Aorta (tissue), 5 donors: ENCODE measurements at regions not wholly inside any gene's neighbourhood (a gene's known extent, or its start where the extent isn't known, plus 50 kb on each side); places are given as distances from the start of the nearest gene placed in this dataset.

ENCODE experiments used
- ATAC-seq: fragments of 200-7000 bp; cut with Tn5 transposase; one replicate; pipeline ENCODE4 v1.9.1; 2022; ENCODE audit warnings: moderate library complexity; ENCODE audit not compliant: low FRiP score
- DNase-seq, 2 donors: peaks; one replicate each; pipeline ENCODE4 v3.0.0-alpha.2; 2020
- H3K27ac ChIP-seq, 2 donors: one replicate each; pipeline ENCODE4 v1.5.1; 2013; ENCODE audit warnings: low read length in 2 of 2, mild to moderate bottlenecking in 2 of 2, moderate library complexity in 2 of 2, control low read depth in 1 of 2, inconsistent platforms in 1 of 2, low read depth in 1 of 2
- H3K27me3 ChIP-seq, 2 donors: one replicate each; pipeline ENCODE4 v1.6.1; 2013; ENCODE audit warnings: control low read depth in 1 of 2, low read length in 1 of 2, mild to moderate bottlenecking in 1 of 2, moderate library complexity in 1 of 2; ENCODE audit not compliant: insufficient read depth in 2 of 2, control insufficient read depth in 1 of 2
- H3K36me3 ChIP-seq, 2 donors: one replicate each; pipeline ENCODE4 v1.6.1; 2013; ENCODE audit warnings: control low read depth in 1 of 2, low read length in 1 of 2, mild to moderate bottlenecking in 1 of 2; ENCODE audit not compliant: insufficient read depth in 2 of 2, control insufficient read depth in 1 of 2
- H3K4me1 ChIP-seq, 2 donors: one replicate each; pipeline ENCODE4 v1.6.1; 2013; ENCODE audit warnings: low read length in 2 of 2, control low read depth in 1 of 2, mild to moderate bottlenecking in 1 of 2, moderate library complexity in 1 of 2; ENCODE audit not compliant: insufficient read depth in 2 of 2, control insufficient read depth in 1 of 2
- H3K4me3 ChIP-seq, 2 donors: one replicate each; pipeline ENCODE4 v1.5.1; 2013; ENCODE audit warnings: low read length in 2 of 2, control low read depth in 1 of 2, mild to moderate bottlenecking in 1 of 2
- H3K9me3 ChIP-seq: one replicate; pipeline ENCODE4 v1.6.1; 2013; ENCODE audit warnings: mild to moderate bottlenecking, low read length; ENCODE audit not compliant: control insufficient read depth
- WGBS, 2 donors: extraction: QIAGEN DNeasy Blood & Tissue Kit; methylation state at CpG; one replicate each; pipeline ENCODE4 v1.1.7; 2013; 5-methylcytosine and 5-hydroxymethylcytosine counted together
- intact Hi-C, 2 donors: fragments of 100-400 bp; cut with DNase I; formaldehyde crosslinking; loops; one replicate each; pipeline versions ENCODE4 v1.14.2 to v1.15.0; 2022
- donor health status: healthy with polysubstance abuse.
- donor health status: Bipolar disorder and iron deficiency.
- donor health status: DM: no; HTN: no; CAD: no.
- donor health status: DM: no; HTN: no; CAD: no.
- donor health status: DM: yes; HTN: yes; CAD: no.

GRCh38 chr4:41389356-41389755 is 132.6 kb downstream of the UCHL1 start:
- Histone ChIP-seq H3K4me1 (peaks cover 4 to 5% of the 10 kb centered on the region in 2 donors), H3K4me3 (no peak overlapping the region), H3K9me3 (no peaks in the 10 kb centered on the region), H3K36me3 (no peaks in the 10 kb centered on the region), H3K27ac (no peak overlapping the region), H3K27me3 (no peaks in the 10 kb centered on the region)
- intact Hi-C loops: no loop called here
- DNase-seq (no peak), ATAC-seq (no peak)
- WGBS, 2 donors: 84 to 89% methylated on average over 3 of the region's 3 CpGs

- ATAC-seq: no peak
- H3K27me3 ChIP-seq: no peaks in the 10 kb centered on the region
- intact Hi-C loops: no loop called here
- H3K4me3 ChIP-seq: no peak overlapping the region
- no peak for DNase-seq
- no peaks in the 10 kb centered on the region for H3K9me3 ChIP-seq
- H3K36me3 ChIP-seq: no peaks in the 10 kb centered on the region
- WGBS, 2 donors: 89 to 91% methylated on average over 2 of the region's 2 CpGs
- no peak overlapping the region for H3K27ac ChIP-seq
- H3K4me1 ChIP-seq: peaks cover 3 to 5% of the 10 kb centered on the region in 2 donors
Observed at GRCh38 chr4:41390661-41391060, 133.9 kb downstream of the UCHL1 start.

GRCh38 chr4:41391271-41391670 is 134.5 kb downstream of the UCHL1 start:
- no peak overlapping the region for H3K27ac ChIP-seq
- 23 to 26% methylated on average over 2 of the region's 2 CpGs for WGBS, 2 donors
- DNase-seq: no peak
- H3K36me3 ChIP-seq: no peaks in the 10 kb centered on the region
- ATAC-seq: no peak
- peaks cover 2 to 3% of the 10 kb centered on the region in 2 donors for H3K4me1 ChIP-seq
- no peak overlapping the region for H3K4me3 ChIP-seq
- intact Hi-C loops: no loop called here
- H3K9me3 ChIP-seq: no peaks in the 10 kb centered on the region
- no peaks in the 10 kb centered on the region for H3K27me3 ChIP-seq

- no peak overlapping the region for H3K4me3 ChIP-seq
- H3K27ac ChIP-seq: no peak overlapping the region
- intact Hi-C loops: no loop called here
- peaks cover 5 to 15% of the 10 kb centered on the region in 2 donors for H3K4me1 ChIP-seq
- H3K36me3 ChIP-seq: no peaks in the 10 kb centered on the region
- DNase-seq: no peak
- H3K9me3 ChIP-seq: no peaks in the 10 kb centered on the region
- ATAC-seq: no peak
- 37 to 40% methylated on average over 2 of the region's 2 CpGs for WGBS, 2 donors
- H3K27me3 ChIP-seq: no peaks in the 10 kb centered on the region
Observed at GRCh38 chr4:41394481-41394894, 137.8 kb downstream of the UCHL1 start.

- DNase-seq (no peak), ATAC-seq (no peak)
- H3K27me3 ChIP-seq: no peaks in the 10 kb centered on the region
- H3K9me3 ChIP-seq: no peaks in the 10 kb centered on the region
- H3K4me3 ChIP-seq: no peak overlapping the region
- H3K36me3 ChIP-seq: no peaks in the 10 kb centered on the region
- 58 to 68% methylated on average over 2 of the region's 2 CpGs for WGBS, 2 donors
- H3K27ac ChIP-seq: no peak overlapping the region
- intact Hi-C loops: no loop called here
- H3K4me1 ChIP-seq: peaks cover 1 to 15% of the 10 kb centered on the region in 2 donors
Observed at GRCh38 chr4:41396214-41396613, 139.5 kb downstream of the UCHL1 start.

- no peak overlapping the region for H3K27ac ChIP-seq
- no peak for DNase-seq
- WGBS, 2 donors: 66 to 76% methylated on average over 2 of the region's 2 CpGs
- H3K36me3 ChIP-seq: no peaks in the 10 kb centered on the region
- H3K4me3 ChIP-seq: no peak overlapping the region
- intact Hi-C loops: no loop called here
- H3K9me3 ChIP-seq: no peaks in the 10 kb centered on the region
- no peaks in the 10 kb centered on the region for H3K27me3 ChIP-seq
- ATAC-seq: no peak
- H3K4me1 ChIP-seq: peaks cover 1 to 15% of the 10 kb centered on the region in 2 donors
Observed at GRCh38 chr4:41396869-41397268, 140.1 kb downstream of the UCHL1 start.

GRCh38 chr4:41399231-41399630 is 138.7 kb upstream of the LIMCH1 start:
- no peaks in the 10 kb centered on the region for H3K9me3 ChIP-seq
- no peak overlapping the region for H3K4me3 ChIP-seq
- intact Hi-C loops: no loop called here
- H3K36me3 ChIP-seq: no peaks in the 10 kb centered on the region
- H3K27me3 ChIP-seq: no peaks in the 10 kb centered on the region
- DNase-seq (no peak), ATAC-seq (no peak)
- 75 to 79% methylated on average over 1 of the region's 1 CpG for WGBS, 2 donors
- H3K4me1 ChIP-seq: peaks cover 1 to 15% of the 10 kb centered on the region in 2 donors
- H3K27ac ChIP-seq: no peak overlapping the region

GRCh38 chr4:41400296-41400695 is 137.7 kb upstream of the LIMCH1 start:
- WGBS, 2 donors: 12 to 19% methylated on average over 2 of the region's 2 CpGs
- no peak for DNase-seq
- no peaks in the 10 kb centered on the region for H3K27me3 ChIP-seq
- H3K9me3 ChIP-seq: no peaks in the 10 kb centered on the region
- H3K4me1 ChIP-seq: peaks cover 1 to 15% of the 10 kb centered on the region in 2 donors
- H3K27ac ChIP-seq: no peak overlapping the region
- no peaks in the 10 kb centered on the region for H3K36me3 ChIP-seq
- no peak for ATAC-seq
- no peak overlapping the region for H3K4me3 ChIP-seq
- intact Hi-C loops: no loop called here

GRCh38 chr4:41405464-41406112 is 132.4 kb upstream of the LIMCH1 start:
- no peak for ATAC-seq
- 67 to 68% methylated on average over 4 of the region's 4 CpGs for WGBS, 2 donors
- peaks cover 0 to 17% of the 10 kb centered on the region in 2 donors for H3K4me1 ChIP-seq

More at GRCh38 chr4:41405464-41406112, 132.4 kb upstream of the LIMCH1 start:
- Histone ChIP-seq H3K27ac (peak overlapping the region in 1 of 2 donors; percentile 28), H3K9me3 (no peaks in the 10 kb centered on the region), H3K27me3 (no peaks in the 10 kb centered on the region), H3K36me3 (no peaks in the 10 kb centered on the region), H3K4me3 (no peak overlapping the region)
- DNase-seq: no peak
- intact Hi-C loops: loop anchor here in 1 of 2 donors (2.0 kb wide), 1 partner anchor 45 kb away; no protein-coding TSS in a partner anchor
